ENCODE measurements at regions not wholly inside any gene's neighbourhood (a gene's known extent, or its start where the extent isn't known, plus 50 kb on each side); places are given as distances from the start of the nearest gene placed in this dataset.

DNA sequence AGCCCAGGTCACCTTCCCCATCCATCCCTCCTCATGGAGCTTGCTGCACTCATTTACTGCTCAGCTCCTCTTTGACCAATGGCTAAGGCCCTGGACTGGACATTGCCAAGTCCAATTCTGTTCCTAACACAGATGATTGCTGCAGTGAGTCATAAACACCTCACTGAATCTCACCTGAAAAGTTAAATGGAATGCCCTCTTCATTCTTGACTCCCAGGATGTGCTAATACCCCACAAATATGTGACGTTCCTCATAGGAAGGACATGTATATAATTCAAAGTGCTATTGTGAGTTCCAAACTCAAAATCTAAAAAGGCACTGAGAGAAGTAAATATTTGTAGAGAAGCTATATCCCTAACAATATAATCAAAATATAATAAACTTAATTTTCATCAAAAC lies 73.5 kb upstream of the DLX6 start:
- no peak for DNase-seq

DNA sequence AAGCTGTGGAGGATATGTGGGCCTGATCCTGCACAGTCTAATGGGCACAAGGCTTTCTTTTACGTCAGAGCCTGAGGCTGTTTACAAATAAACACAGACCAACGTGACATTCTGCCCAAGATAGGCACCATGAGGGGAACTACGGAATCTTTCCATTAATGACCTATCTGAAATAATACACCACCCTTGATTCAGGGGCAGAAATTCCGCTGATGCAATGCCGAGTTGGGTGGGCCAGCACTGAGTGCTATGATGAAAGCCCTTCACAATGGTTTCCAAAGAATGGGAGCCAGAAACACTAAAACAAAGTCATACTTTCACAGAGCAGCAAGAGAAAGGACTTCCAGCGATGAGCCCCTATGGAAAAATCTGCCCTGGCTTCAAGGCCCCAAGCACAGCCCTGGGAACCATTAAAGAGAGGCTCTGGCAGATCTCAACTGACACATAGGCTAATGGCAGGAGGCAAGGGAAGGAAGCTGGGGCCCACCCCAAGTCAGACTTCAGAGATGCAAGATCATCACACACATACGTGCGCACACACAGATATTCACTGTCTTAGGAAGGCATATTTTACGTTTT lies 72.2 kb upstream of the DLX6 start:
- no peak for DNase-seq

DNA sequence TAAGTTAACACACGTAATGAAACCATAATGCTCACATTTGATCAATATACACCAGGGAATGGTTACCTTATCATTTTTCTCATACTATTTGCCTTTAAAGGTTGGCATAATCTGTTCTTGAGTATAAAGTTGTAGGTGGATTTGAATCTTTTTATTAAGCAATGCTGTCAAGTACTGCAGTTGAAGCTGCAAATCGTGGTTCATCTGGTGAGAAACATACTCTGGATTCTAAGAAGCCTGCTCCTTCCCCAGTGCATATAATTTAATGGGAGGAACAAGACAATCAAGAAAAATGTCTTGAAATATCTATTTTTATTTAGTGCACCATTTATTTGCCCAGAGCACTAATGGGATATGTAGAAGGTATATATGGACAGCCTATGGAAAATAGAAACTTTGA lies 68.7 kb upstream of the DLX6 start:
- no peak for DNase-seq

DNA sequence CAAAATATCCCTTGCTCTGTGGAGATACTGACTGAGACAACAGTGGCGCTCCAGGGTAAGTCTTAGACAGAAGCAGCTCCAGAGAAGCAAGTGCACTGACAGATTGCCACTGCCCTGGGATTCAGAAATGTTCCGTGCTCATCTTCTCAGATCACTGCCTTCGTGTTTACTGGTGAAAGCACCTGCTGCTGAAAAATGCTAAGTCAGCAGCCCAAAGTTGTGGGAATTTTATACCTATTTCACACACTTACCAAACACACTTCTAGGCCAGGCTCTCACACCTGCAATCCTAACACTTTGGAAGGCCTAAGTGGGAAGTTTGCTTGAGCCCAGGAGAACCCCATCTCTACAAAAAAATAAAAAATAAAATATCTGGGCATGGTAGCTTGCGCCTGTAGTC lies 63.2 kb upstream of the DLX6 start:
- no peak for DNase-seq

DNA sequence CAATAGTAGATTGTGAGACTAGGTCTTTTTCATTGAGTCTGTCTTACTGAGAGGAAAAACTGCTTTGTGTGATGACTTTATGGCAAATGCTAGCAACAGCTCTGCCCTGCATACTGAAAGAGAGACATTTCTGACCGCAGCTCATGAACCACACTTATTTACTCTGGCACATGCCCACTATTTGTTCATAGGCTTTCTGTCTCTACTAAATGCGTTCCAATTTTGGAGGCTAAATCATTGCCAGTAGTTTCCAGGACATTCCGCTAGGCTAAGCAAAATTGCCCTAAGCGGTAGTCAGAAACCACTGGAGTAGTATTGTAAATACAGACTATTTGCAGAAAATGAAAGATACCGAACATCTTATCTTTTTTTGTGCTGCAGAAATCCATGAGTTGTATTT lies 55.6 kb upstream of the DLX6 start:
- DNase-seq: peak; percentile 7

DNA sequence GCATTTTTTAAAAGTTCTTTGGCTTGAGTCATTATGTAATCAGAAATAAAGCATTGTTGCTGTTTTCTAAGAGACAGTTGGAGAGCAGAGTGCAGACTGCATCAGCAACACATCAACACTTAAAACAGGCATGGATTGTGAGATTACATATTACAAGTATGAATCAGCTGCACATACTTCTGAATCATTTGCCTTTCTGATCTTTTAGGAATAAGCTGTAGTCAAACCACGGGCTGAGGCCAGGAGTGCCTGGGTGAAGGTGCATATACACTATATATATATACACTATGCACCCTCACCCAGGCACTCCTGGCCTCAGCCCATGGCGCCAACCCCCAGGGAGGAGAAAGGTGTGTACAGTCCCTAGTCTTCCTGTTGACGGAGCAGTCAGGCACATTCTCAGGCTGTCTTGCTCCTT lies 52.4 kb upstream of the DLX6 start:
- peak; percentile 58 for DNase-seq

DNA sequence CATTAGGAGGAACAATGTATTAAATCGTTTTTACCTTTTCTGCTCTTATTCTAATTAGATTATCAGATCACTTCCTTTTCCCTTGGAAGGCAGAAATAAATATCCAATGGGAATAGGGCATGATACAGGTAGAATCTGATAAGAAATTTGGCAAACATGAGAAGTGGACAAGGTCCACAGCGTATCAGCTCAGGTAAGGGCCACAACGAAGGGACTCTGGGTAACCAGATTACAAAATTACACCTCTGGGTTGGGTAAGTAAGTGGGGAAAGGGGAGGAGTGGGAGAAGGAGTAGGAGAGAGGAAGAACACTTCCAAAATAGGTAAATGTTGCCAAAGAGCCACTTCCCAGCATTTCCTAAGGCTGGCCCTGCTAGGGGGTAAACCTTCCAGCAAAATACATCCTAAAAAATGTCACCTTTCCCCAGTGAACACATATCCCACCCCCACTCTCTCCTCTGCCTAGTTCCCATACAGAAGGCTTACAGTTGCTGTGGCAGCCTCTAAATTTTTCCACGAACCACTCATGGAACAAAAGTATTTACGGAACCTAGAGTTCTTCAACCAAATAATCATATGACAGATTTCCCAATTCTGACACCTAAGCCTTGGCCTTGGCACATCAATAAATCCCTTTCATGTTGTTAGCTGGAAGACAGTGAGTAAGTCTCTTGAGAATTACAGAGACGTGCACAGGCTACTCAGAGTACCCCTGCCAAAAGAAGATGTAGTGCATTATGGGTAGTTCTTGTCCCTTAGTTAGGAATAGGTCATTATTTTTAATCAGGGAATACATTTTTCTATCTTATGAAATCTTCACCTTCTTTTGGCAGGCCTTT lies 51.5 kb upstream of the DLX6 start:
- peak; percentile 37 for DNase-seq
